ENCODE measurements at regions not wholly inside any gene's neighbourhood (a gene's known extent, or its start where the extent isn't known, plus 50 kb on each side); places are given as distances from the start of the nearest gene placed in this dataset.

DNA sequence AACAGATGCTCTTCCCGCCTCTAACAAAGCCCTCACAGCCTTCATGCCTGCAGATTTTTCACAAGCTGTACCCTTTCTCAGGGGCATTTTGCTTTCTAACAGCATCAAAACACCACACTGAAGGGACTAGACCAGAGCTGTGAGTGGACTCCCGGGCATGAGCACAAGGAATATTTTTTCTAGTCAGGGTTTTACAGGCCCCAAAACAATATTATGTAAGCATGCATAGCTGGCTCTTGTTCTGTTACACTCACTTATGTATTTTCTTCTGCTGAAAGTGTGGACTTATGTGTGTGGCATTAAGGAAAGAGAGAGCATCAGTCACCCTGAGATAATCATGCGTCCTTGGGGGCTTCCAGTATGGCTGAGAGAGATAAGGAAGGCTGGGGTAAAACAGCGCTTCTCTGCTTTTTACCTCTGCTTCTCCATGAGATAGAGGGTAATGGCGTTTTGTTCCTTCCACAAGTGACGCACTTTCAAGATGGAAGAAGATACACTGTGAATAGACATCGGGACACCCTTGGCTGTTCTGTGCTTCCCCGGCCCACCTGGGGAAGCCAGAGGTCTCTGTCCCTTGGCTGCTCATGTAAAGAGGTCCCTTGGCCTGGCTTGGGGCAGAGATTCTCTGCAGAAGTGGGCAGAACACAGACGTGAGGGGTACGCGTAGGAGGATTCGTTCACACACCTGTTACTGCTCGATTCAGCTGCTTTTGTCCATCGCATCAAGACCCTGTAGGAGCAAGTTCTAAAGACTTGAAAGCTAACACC is 266.7 kb upstream of the RAB4A start:
- Mint-ChIP-seq H3K27ac (ENCODE audit: unreplicated experiment) (no peak overlapping the region), H3K4me1 (ENCODE audit: unreplicated experiment) (peaks cover 13% of the 10 kb centered on the region), H3K4me3 (ENCODE audit: unreplicated experiment) (no peak overlapping the region), H3K27me3 (ENCODE audit: unreplicated experiment) (no peaks in the 10 kb centered on the region), H3K9me3 (ENCODE audit: unreplicated experiment) (no peaks in the 10 kb centered on the region), H3K36me3 (ENCODE audit: low read depth, unreplicated experiment) (no peaks in the 10 kb centered on the region)
- DNase-seq (ENCODE audit: low spot score), result no peak
- TF ChIP-seq, protein P1, sequence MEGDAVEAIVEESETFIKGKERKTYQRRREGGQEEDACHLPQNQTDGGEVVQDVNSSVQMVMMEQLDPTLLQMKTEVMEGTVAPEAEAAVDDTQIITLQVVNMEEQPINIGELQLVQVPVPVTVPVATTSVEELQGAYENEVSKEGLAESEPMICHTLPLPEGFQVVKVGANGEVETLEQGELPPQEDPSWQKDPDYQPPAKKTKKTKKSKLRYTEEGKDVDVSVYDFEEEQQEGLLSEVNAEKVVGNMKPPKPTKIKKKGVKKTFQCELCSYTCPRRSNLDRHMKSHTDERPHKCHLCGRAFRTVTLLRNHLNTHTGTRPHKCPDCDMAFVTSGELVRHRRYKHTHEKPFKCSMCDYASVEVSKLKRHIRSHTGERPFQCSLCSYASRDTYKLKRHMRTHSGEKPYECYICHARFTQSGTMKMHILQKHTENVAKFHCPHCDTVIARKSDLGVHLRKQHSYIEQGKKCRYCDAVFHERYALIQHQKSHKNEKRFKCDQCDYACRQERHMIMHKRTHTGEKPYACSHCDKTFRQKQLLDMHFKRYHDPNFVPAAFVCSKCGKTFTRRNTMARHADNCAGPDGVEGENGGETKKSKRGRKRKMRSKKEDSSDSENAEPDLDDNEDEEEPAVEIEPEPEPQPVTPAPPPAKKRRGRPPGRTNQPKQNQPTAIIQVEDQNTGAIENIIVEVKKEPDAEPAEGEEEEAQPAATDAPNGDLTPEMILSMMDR (IDR thresholded peaks at IDR 0.05; ENCODE audit: unreplicated experiment), result no peak

DNA sequence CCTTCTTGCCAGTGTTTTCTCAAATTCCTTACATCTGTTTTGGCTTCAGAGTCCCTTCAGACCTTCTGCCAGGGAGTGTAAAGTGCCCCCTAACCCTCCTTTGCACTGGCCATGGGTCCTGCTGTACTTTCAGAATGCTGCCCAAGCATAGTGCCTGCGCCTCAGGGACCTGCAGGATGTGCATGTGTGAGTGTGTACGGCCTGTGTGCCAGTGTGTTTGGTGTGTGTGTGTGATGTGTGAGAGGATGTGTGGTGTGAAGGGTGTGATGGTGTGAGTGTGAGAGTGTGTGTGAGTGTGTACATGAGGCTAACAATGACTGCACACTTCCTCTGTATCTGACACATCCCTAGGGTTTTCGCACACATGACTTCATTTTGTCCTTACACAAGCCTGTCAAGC is 265.8 kb upstream of the RAB4A start:
- Mint-ChIP-seq H3K27ac (ENCODE audit: unreplicated experiment) (no peak overlapping the region), H3K4me1 (ENCODE audit: unreplicated experiment) (peaks cover 13% of the 10 kb centered on the region), H3K4me3 (ENCODE audit: unreplicated experiment) (no peak overlapping the region), H3K9me3 (ENCODE audit: unreplicated experiment) (no peaks in the 10 kb centered on the region), H3K36me3 (ENCODE audit: low read depth, unreplicated experiment) (no peaks in the 10 kb centered on the region), H3K27me3 (ENCODE audit: unreplicated experiment) (no peaks in the 10 kb centered on the region)
- DNase-seq (ENCODE audit: low spot score), result no peak
- TF ChIP-seq, protein P1 (IDR thresholded peaks at IDR 0.05; ENCODE audit: unreplicated experiment), result no peak

DNA sequence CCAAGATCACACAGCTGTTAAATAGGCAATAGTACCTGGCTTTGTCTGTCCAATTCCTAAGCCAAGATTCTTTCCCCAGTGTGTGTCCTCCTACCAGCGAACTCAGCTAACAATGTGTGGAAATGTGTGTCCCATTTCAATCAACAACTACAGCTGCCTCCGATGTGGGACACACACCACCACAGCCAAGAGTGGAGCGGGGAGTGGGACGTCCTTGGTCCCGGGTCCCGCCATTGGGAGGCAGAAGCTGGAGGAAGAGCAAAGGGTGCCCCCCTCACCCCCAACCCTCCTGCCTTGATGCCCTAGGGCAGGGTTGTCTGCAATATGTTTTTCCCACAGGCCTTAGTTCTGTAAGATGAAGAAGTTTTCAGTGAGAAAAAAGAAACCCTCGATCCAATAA is 265.4 kb upstream of the RAB4A start:
- H3K4me1 Mint-ChIP-seq (ENCODE audit: unreplicated experiment), result peaks cover 13% of the 10 kb centered on the region
- no peaks in the 10 kb centered on the region for H3K36me3 Mint-ChIP-seq (ENCODE audit: low read depth, unreplicated experiment)
- H3K9me3 Mint-ChIP-seq (ENCODE audit: unreplicated experiment), result no peaks in the 10 kb centered on the region
- DNase-seq (ENCODE audit: low spot score), result no peak
- no peak overlapping the region for H3K4me3 Mint-ChIP-seq (ENCODE audit: unreplicated experiment)
- TF ChIP-seq, protein P1 (IDR thresholded peaks at IDR 0.05; ENCODE audit: unreplicated experiment), result no peak
- no peaks in the 10 kb centered on the region for H3K27me3 Mint-ChIP-seq (ENCODE audit: unreplicated experiment)
- no peak overlapping the region for H3K27ac Mint-ChIP-seq (ENCODE audit: unreplicated experiment)

DNA sequence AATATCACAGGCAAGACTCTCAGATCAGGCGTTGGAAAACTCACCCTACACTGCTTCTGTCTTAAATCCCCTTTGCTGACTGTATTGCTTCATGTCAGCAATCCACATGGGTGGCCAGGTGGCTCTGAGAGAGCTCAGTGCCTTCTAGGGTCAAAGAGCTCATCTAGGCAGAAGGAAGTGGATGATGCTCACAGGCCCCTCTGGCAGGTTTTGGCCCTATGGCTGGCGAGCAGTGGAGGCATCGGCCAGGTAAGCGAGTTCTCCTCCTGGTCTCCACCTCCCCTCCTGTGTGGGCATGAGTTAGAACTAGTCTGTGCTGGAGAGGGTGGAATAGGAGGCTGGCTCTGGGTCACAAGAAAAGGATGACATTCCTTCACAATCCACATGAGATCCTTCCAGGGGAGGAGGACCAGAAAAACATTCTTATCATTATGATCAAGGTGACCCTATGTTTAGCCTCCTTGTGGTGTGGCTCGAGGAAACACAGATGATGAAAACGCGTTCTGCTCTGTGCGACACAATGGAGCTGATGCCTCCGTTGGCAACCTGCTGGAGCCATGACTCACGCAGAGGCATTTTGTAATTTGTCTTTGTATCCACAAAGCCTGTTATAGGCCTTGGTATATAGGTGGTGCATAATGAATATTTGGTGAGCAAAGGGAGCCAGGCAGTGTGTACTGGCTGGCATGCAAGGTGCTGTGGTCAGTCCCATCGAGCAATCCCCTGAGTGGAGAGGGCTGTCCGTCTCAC is 264.6 kb upstream of the RAB4A start:
- H3K27ac Mint-ChIP-seq (ENCODE audit: unreplicated experiment), result no peak overlapping the region
- TF ChIP-seq, protein P1 (IDR thresholded peaks at IDR 0.05; ENCODE audit: unreplicated experiment), result no peak
- no peaks in the 10 kb centered on the region for H3K27me3 Mint-ChIP-seq (ENCODE audit: unreplicated experiment)
- no peak overlapping the region for H3K4me3 Mint-ChIP-seq (ENCODE audit: unreplicated experiment)
- peaks cover 13% of the 10 kb centered on the region for H3K4me1 Mint-ChIP-seq (ENCODE audit: unreplicated experiment)
- H3K9me3 Mint-ChIP-seq (ENCODE audit: unreplicated experiment), result no peaks in the 10 kb centered on the region
- H3K36me3 Mint-ChIP-seq (ENCODE audit: low read depth, unreplicated experiment), result no peaks in the 10 kb centered on the region
- DNase-seq (ENCODE audit: low spot score), result no peak

DNA sequence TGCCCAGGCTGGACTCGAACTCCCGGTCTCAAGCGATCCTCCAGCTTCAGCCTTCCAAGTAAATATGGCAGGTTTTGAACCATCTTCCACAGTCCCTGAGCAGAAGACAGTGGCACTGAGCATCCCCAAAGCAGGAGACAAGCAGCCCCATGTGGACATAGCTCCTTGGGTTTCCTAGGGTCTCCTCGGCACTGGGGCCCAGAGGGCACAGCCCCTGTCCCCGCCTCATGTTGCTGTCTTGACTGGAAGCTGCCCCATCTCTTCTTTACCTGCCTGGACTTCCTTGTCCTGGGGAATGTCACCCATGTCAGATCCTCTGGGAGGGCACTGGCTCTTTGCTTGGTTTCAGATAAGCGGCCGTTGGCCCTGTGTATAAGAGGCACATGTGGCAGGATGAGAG is 263.7 kb upstream of the RAB4A start:
- no peak for DNase-seq (ENCODE audit: low spot score)
- peaks cover 2% of the 10 kb centered on the region for H3K27me3 Mint-ChIP-seq (ENCODE audit: unreplicated experiment)
- H3K4me1 Mint-ChIP-seq (ENCODE audit: unreplicated experiment), result peaks cover 11% of the 10 kb centered on the region
- no peak overlapping the region for H3K4me3 Mint-ChIP-seq (ENCODE audit: unreplicated experiment)
- H3K36me3 Mint-ChIP-seq (ENCODE audit: low read depth, unreplicated experiment), result no peaks in the 10 kb centered on the region
- no peak overlapping the region for H3K27ac Mint-ChIP-seq (ENCODE audit: unreplicated experiment)
- H3K9me3 Mint-ChIP-seq (ENCODE audit: unreplicated experiment), result no peaks in the 10 kb centered on the region
- TF ChIP-seq, protein P1 (IDR thresholded peaks at IDR 0.05; ENCODE audit: unreplicated experiment), result no peak

Measured in endothelial cell (in vitro differentiated cells).